HG03442 (cell line): ENCODE measurements at regions not wholly inside any gene's neighbourhood (a gene's known extent, or its start where the extent isn't known, plus 50 kb on each side); places are given as distances from the start of the nearest gene placed in this dataset.

ENCODE experiments used
- ATAC-seq: cut with Tn5 transposase; IDR thresholded peaks from one replicate; pipeline ENCODE4 v1.9.1; 2021; ENCODE audit warnings: mild to moderate bottlenecking, moderate library complexity; ENCODE audit not compliant: unreplicated experiment

GRCh38 chr12:90281154-90281868, 572.7 kb upstream of the ATP2B1 start:
- ATAC-seq = no peak

- ATAC-seq = peak; percentile 74
These were observed 572.0 kb upstream of the ATP2B1 start for GRCh38 chr12:90280564-90281058.

DNA sequence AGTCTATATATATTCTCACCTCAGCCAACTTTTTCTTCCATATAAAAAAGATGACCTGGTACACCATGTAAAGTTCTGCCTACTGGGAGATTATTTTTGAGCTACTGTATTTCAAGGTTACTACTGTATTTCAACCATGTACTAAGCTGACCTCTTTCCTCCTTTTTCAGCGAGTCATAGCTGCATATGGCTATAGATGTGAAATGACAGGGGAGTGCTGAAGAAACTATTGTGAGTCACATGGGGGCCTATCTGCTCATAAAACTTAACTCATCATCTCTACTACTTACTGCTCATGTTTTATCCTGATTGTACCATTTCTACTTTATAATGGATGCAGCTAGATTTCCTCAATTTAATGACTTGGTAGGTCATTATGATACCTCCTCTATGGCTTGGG, 571.4 kb upstream of the ATP2B1 start:
- peak; percentile 33 for ATAC-seq

GRCh38 chr12:90275088-90275487, 566.5 kb upstream of the ATP2B1 start:
- no peak for ATAC-seq

GRCh38 chr12:90274407-90274806, 565.8 kb upstream of the ATP2B1 start:
- ATAC-seq = no peak

- peak; percentile 89 for ATAC-seq
These were observed 559.9 kb upstream of the ATP2B1 start for GRCh38 chr12:90268574-90268973.

GRCh38 chr12:90262251-90262650, 553.6 kb upstream of the ATP2B1 start:
- no peak for ATAC-seq

DNA sequence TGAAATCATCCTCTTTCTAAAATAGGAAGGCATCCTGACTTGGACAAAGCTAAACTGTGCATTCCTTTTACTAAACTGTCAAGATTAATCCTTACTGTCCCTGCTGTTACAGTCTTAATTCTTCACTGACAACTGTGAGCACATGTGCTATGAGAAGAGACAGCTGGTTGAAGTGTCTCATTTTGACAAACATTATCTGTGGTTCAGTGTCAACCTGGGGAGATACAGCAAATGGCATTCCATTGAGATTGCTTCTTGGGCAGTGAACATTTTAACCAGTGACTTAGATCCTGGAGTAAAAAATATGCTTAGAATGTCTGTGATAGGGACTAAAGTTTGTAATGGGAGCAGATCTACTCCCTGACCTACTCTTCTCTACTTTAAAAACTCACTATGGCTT, 552.6 kb upstream of the ATP2B1 start:
- no peak for ATAC-seq

DNA sequence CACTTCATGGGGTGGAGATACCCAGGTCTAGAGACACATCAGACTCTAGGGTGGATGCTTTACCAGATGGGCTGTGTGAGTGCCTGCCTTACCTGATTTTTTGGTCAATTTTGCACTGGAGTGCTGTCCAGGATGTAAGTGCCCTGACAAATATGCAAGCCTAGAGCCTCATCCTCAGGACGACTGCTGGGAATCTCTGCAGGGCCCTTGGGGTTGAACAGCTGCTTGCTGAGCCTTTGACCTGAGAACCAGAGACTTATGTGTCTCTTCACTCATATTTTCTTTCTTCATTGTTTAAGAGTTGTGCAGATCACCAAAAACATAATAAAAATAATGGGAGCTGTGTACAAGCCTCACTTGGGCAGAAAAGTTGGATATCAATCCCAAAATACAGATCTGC, 551.5 kb upstream of the ATP2B1 start:
- no peak for ATAC-seq

DNA sequence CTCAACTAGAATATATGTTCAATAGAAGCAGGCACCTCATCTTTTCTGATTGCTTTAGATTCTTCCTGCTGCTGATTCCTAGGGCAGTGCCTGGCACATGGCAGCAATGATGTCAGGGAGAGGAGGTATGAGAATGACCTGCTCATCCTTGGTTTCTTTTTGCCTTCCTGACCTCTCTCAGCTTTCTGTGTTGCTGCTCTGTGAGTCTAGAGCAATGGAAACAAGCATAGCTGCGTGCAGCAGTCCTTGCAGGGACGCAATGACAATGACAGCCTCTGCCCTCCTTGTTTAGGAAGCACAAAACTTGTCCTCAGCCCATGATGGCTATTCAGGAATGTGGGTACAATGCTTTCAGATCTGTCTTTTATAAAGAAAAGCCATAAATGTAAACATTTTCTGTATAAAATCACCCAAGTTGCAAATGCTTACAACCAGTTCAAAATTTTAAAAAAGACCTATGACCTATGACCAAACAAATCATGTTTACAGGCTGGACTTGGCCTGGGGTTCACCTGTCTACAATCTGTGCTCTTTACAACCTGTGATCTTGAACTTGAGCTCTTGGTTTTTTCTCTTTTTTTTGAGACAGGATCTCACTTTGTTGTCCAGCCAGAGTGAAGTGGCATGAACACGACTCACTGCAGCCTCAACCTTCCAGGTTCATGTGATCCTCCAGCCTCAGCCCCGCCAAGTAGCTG, 549.4 kb upstream of the ATP2B1 start:
- no peak for ATAC-seq

DNA sequence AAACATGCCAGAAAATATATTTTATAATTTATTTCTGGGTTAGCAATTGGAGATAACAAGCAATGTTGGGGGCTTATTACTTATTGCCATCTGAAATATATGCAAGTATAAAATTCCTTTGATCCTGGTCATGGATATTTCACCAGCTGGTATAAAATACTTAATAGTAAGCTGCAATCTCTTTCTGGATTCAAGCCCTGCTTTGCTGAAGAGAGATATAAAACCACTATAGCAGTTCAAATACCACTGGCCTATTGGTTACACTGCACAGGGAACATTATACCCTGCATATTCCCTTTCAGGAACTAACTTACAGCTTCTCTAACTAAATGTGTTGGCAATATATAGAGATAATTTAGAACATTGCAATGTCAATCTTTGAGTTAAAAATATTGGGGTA, 546.2 kb upstream of the ATP2B1 start:
- ATAC-seq = no peak

- ATAC-seq = peak; percentile 100
These were observed 545.1 kb upstream of the ATP2B1 start for GRCh38 chr12:90253674-90254181.

DNA sequence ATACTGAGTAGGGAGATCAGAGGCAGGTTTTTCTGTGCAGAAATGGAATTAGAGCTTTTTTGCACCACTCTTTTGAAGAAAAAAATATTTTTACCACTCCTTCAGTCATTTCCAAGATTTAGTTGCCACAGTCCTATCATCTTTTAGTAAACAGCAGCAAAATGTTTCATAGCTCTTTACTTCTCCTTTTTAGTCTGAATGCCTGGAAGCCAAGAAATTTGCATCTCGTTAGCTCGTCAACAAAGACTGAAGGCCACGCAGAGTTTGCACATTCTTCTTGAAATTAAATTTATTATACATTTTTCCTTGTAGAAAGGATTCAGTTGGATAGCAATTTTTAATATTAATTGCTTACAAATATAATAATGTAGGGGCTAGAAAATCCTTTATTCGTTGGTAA, 544.5 kb upstream of the ATP2B1 start:
- no peak for ATAC-seq

DNA sequence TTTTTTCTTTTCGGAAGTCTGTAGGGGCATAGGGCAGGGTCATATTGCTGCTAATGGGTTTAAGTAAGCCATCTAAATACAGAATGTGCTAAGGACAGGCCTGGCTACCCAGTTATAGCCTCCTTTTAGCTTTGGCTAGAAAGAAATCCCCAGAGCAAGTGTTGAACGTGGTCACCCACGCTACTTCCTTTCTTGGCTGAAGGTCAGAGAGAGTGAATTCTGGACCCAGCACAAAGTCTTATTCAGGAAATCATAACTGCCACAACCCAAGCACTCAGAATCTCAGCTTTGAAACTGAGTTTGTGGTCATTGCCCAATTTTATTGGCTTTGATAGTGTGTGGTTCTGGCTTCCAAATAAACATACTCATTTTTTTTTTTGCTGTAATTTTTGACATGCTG, 542.1 kb upstream of the ATP2B1 start:
- ATAC-seq = peak; percentile 29

DNA sequence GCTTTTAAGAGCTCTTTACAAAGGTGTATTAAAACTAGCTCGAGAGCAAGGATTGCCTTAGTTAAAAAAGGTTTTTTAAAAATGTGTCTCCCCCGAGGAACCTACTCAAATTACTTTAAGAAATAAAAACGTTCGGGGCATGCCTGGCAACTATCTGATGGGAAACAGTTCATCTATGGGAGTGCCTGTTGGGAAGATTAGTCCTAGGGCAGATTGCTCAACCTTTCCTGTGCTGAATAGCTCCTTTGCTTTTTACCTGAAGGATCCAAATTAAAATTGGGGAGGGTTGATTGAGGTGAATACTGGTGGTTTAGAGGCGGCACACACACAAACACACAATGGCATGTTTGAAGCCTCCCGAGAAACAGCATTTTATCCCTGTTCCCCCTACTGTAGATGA, 541.4 kb upstream of the ATP2B1 start:
- ATAC-seq = no peak

DNA sequence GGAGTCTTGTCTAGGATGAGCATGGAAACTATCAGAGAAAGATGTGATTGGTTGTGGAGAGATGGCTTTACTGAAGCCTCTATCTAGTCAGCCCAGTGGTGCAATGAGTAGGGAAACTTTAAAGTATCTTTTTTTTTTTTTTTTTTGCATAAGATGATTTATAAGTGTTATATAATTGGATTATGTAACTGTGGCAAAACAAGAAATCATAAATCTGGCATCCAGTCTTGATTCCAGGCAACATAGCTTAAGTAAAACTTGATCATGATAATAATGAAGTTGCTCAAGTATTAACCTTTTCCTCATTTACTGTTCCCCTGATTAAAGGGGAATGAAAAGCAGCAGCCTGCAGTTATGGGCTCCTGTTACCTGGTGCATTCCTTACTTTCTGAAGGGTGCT, 538.0 kb upstream of the ATP2B1 start:
- ATAC-seq = no peak

DNA sequence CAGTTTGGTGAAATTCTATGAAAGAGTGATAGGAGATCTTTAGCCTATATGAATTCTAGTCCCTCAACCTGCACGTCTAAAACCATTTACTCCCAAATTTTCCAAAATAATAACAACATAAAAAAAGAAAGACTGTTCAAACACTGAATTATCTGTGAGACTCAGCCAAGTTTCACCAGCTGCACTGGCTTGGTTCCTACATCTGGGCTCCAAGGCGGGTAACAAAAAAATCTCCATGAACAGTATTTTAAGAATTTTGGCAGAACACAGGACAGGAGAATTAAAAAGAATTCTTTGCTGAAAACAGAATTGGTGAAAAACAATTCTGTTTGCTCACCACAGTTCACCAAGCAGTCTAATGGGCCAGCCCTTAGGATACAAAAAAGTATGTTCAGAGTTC, 536.8 kb upstream of the ATP2B1 start:
- ATAC-seq = no peak

- no peak for ATAC-seq
These were observed 535.6 kb upstream of the ATP2B1 start for GRCh38 chr12:90244232-90244631.

GRCh38 chr12:90243211-90243610, 534.6 kb upstream of the ATP2B1 start:
- no peak for ATAC-seq

- no peak for ATAC-seq
These were observed 531.2 kb upstream of the ATP2B1 start for GRCh38 chr12:90239732-90240260.

- no peak for ATAC-seq
These were observed 530.1 kb upstream of the ATP2B1 start for GRCh38 chr12:90238663-90239271.

GRCh38 chr12:90237841-90238240, 529.2 kb upstream of the ATP2B1 start:
- no peak for ATAC-seq
